Stimulated activated CD8-positive, alpha-beta memory T cell treated with anti-CD3 and anti-CD28 coated beads, Interleukin-7, amount 100 ng/mL, for 1 hour (primary cell): ENCODE measurements at regions not wholly inside any gene's neighbourhood (a gene's known extent, or its start where the extent isn't known, plus 50 kb on each side); places are given as distances from the start of the nearest gene placed in this dataset.
"Not testable (repeated sequence)": the region's sequence is repeated elsewhere in the genome, so short reads cannot be mapped to it uniquely, and the experiment has no call there.

Source experiments
- DNase-seq, 2 donors: peaks; one replicate each; pipeline ENCODE4 v3.0.0-alpha.2; 2020; ENCODE audit warnings: low read depth in 2 of 2

GRCh38 chr6:139883776-139884175 lies 509.3 kb upstream of the CITED2 start:
- no peak for DNase-seq

- no peak for DNase-seq
Measured at GRCh38 chr6:139882977-139883728, 508.7 kb upstream of the CITED2 start.

- no peak for DNase-seq
Measured at GRCh38 chr6:139882234-139882633, 507.8 kb upstream of the CITED2 start.

GRCh38 chr6:139881728-139882211 lies 507.3 kb upstream of the CITED2 start:
- no peak for DNase-seq

- DNase-seq = no peak
Measured at GRCh38 chr6:139881236-139881635, 506.8 kb upstream of the CITED2 start.

GRCh38 chr6:139879823-139880356 lies 505.4 kb upstream of the CITED2 start:
- DNase-seq = no peak

- not testable (repeated sequence) for DNase-seq
Measured at GRCh38 chr6:139879241-139879640, 504.8 kb upstream of the CITED2 start.

GRCh38 chr6:139877828-139878405 lies 503.5 kb upstream of the CITED2 start:
- no peak for DNase-seq

- DNase-seq = no peak
Measured at GRCh38 chr6:139872665-139873064, 498.2 kb upstream of the CITED2 start.

- no peak for DNase-seq
Measured at GRCh38 chr6:139871803-139872510, 497.5 kb upstream of the CITED2 start.

GRCh38 chr6:139871165-139871710 lies 496.8 kb upstream of the CITED2 start:
- DNase-seq = no peak

GRCh38 chr6:139868576-139868975 lies 494.1 kb upstream of the CITED2 start:
- DNase-seq = no peak

- DNase-seq = no peak
Measured at GRCh38 chr6:139863964-139864363, 489.5 kb upstream of the CITED2 start.

- DNase-seq = no peak
Measured at GRCh38 chr6:139863346-139863745, 488.9 kb upstream of the CITED2 start.

- DNase-seq = no peak
Measured at GRCh38 chr6:139862311-139862710, 487.9 kb upstream of the CITED2 start.

- no peak for DNase-seq
Measured at GRCh38 chr6:139860203-139860602, 485.8 kb upstream of the CITED2 start.

- DNase-seq = no peak
Measured at GRCh38 chr6:139858429-139858828, 484.0 kb upstream of the CITED2 start.

- no peak for DNase-seq
Measured at GRCh38 chr6:139857143-139857542, 482.7 kb upstream of the CITED2 start.

- DNase-seq = no peak
Measured at GRCh38 chr6:139856562-139856961, 482.1 kb upstream of the CITED2 start.

GRCh38 chr6:139855671-139856311 lies 481.3 kb upstream of the CITED2 start:
- no peak for DNase-seq

GRCh38 chr6:139853302-139853992 lies 479.0 kb upstream of the CITED2 start:
- DNase-seq = no peak
